Tibial nerve (tissue), 4 donors: ENCODE measurements at regions not wholly inside any gene's neighbourhood (a gene's known extent, or its start where the extent isn't known, plus 50 kb on each side); places are given as distances from the start of the nearest gene placed in this dataset.

ENCODE experiments used
- EP300 ChIP-seq, 2 donors: sonication (generic); formaldehyde crosslinking; IDR thresholded peaks; one replicate each; pipeline ENCODE4 v1.6.1; 2017; ENCODE audit warnings: antibody characterized with exemption in 2 of 2, mild to moderate bottlenecking in 1 of 2
- POLR2A ChIP-seq, 2 donors: fragments of 450-650 bp; IDR thresholded peaks; one replicate each; pipeline ENCODE4 v1.6.1; 2017; ENCODE audit warnings: antibody characterized with exemption in 2 of 2, mild to moderate bottlenecking in 2 of 2, moderate library complexity in 2 of 2
- TF ChIP-seq, protein P1 (sequence below), 5 experiments: fragments of 200-600 bp in 3 of 5; fragments of 450-650 bp in 2 of 5; sonication (generic) in 3 of 5; IDR thresholded peaks; one replicate each; pipeline ENCODE4 v1.5.1; 2016 to 2019; ENCODE audit warnings: antibody characterized with exemption in 5 of 5, mild to moderate bottlenecking in 3 of 5, moderate library complexity in 2 of 5

DNA sequence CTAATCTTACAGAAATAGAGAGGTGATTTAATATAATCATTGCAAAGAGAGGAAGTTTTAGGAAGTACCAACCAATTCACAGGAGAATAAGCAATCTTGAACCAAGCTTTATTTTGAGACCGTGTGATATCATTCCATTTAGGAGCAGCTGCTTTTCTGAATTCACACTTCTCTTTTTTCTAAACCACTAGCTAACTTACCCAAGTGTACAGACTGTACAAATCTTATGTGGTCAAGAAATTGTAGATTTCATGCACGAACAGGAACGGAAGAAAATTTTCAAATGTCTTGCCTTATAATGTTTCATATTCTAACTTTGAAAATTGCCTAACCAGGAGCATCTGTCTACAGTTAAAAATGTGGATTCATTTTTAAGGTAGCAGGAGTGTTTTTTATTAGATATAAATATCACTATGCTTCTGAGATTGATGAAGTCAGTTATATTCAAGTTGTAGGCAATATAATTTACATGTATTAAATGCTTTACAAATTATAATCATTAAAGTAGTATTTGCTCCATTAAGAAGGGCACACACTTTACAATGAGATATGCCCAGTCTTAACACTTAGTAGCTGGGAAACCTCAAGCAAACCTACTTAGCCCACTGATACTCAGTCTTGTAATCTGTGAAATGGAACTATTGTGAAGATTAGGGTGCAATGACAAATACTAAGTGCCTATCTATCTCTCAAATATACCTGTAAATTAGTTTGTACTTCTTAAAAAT lies 86.7 kb upstream of the FOXN2 start:
- TF ChIP-seq, protein P1, sequence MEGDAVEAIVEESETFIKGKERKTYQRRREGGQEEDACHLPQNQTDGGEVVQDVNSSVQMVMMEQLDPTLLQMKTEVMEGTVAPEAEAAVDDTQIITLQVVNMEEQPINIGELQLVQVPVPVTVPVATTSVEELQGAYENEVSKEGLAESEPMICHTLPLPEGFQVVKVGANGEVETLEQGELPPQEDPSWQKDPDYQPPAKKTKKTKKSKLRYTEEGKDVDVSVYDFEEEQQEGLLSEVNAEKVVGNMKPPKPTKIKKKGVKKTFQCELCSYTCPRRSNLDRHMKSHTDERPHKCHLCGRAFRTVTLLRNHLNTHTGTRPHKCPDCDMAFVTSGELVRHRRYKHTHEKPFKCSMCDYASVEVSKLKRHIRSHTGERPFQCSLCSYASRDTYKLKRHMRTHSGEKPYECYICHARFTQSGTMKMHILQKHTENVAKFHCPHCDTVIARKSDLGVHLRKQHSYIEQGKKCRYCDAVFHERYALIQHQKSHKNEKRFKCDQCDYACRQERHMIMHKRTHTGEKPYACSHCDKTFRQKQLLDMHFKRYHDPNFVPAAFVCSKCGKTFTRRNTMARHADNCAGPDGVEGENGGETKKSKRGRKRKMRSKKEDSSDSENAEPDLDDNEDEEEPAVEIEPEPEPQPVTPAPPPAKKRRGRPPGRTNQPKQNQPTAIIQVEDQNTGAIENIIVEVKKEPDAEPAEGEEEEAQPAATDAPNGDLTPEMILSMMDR (IDR thresholded peaks at IDR 0.05): no peak
- TF ChIP-seq POLR2A (IDR thresholded peaks at IDR 0.05) (no peak), EP300 (IDR thresholded peaks at IDR 0.05) (peak in 1 of 2 donors; percentile 60)
